Lower lobe of right lung (tissue), 2 donors: ENCODE measurements at regions not wholly inside any gene's neighbourhood (a gene's known extent, or its start where the extent isn't known, plus 50 kb on each side); places are given as distances from the start of the nearest gene placed in this dataset.

Experiments
- ATAC-seq, 2 donors: fragments of 200-7000 bp; cut with Tn5 transposase; one replicate each; pipeline ENCODE4 v1.9.1; 2020 to 2022; ENCODE audit warnings: mild to moderate bottlenecking in 2 of 2, moderate library complexity in 2 of 2
- DNase-seq: peaks from one replicate; pipeline ENCODE4 v3.0.0-alpha.2; 2020
- H3K27ac ChIP-seq: fragments of 200-600 bp; one replicate; pipeline ENCODE4 v1.8.0; 2022
- H3K27me3 ChIP-seq: fragments of 200-600 bp; one replicate; pipeline ENCODE4 v1.8.0; 2022; ENCODE audit warnings: low read depth
- H3K36me3 ChIP-seq: fragments of 200-600 bp; one replicate; pipeline ENCODE4 v1.8.0; 2022; ENCODE audit warnings: mild to moderate bottlenecking
- H3K4me1 ChIP-seq: fragments of 200-600 bp; one replicate; pipeline ENCODE4 v1.8.0; 2022
- H3K4me3 ChIP-seq: fragments of 200-600 bp; one replicate; pipeline ENCODE4 v1.8.0; 2022; ENCODE audit warnings: mild to moderate bottlenecking
- H3K9me3 ChIP-seq: fragments of 200-600 bp; one replicate; pipeline ENCODE4 v1.8.0; 2022
- CTCF ChIP-seq: fragments of 200-600 bp; IDR thresholded peaks from one replicate; pipeline ENCODE4 v1.8.0; 2022; ENCODE audit warnings: antibody characterized with exemption, mild to moderate bottlenecking
- intact Hi-C: fragments of 100-400 bp; cut with DNase I; formaldehyde crosslinking; loops from one replicate; pipeline ENCODE4 v1.11.0; 2022
- donor health status: DM: no; HTN: yes; CAD: no; lungs with severe emphysema.

- ATAC-seq (no peak), DNase-seq (no peak)
- no peaks in the 10 kb centered on the region for H3K27me3 ChIP-seq
- H3K9me3 ChIP-seq, result no peaks in the 10 kb centered on the region
- TF ChIP-seq CTCF, result no peak
- H3K4me3 ChIP-seq, result no peak overlapping the region
- no peak overlapping the region for H3K27ac ChIP-seq
- H3K4me1 ChIP-seq, result no peaks in the 10 kb centered on the region
- intact Hi-C loops, result no loop called here
- H3K36me3 ChIP-seq, result no peaks in the 10 kb centered on the region
Measured at GRCh38 chr18:56481751-56482150, 156.6 kb downstream of the TXNL1 start.

GRCh38 chr18:56479841-56480240 is 158.6 kb downstream of the TXNL1 start:
- Histone ChIP-seq H3K9me3 (no peaks in the 10 kb centered on the region), H3K4me1 (no peaks in the 10 kb centered on the region), H3K27ac (no peak overlapping the region), H3K4me3 (no peak overlapping the region), H3K36me3 (no peaks in the 10 kb centered on the region), H3K27me3 (no peaks in the 10 kb centered on the region)
- DNase-seq (no peak), ATAC-seq (no peak)
- intact Hi-C loops, result no loop called here
- TF ChIP-seq CTCF, result no peak

- H3K4me3 ChIP-seq, result no peak overlapping the region
- H3K4me1 ChIP-seq, result no peaks in the 10 kb centered on the region
- ATAC-seq, result no peak
- H3K27me3 ChIP-seq, result no peaks in the 10 kb centered on the region
- intact Hi-C loops, result no loop called here
- H3K27ac ChIP-seq, result no peak overlapping the region
- H3K9me3 ChIP-seq, result no peaks in the 10 kb centered on the region
- no peaks in the 10 kb centered on the region for H3K36me3 ChIP-seq
- no peak for DNase-seq
- no peak for TF ChIP-seq CTCF
Measured at GRCh38 chr18:56475250-56475649, 163.1 kb downstream of the TXNL1 start.

GRCh38 chr18:56473400-56474024 is 164.9 kb downstream of the TXNL1 start:
- DNase-seq (no peak), ATAC-seq (peak in 1 of 2 donors; percentile 61)
- H3K36me3 ChIP-seq, result no peaks in the 10 kb centered on the region
- intact Hi-C loops, result no loop called here
- H3K4me1 ChIP-seq, result no peaks in the 10 kb centered on the region
- H3K9me3 ChIP-seq, result no peaks in the 10 kb centered on the region
- no peak overlapping the region for H3K4me3 ChIP-seq
- no peaks in the 10 kb centered on the region for H3K27me3 ChIP-seq
- no peak for TF ChIP-seq CTCF
- H3K27ac ChIP-seq, result no peak overlapping the region

GRCh38 chr18:56470406-56471351 is 167.7 kb downstream of the TXNL1 start:
- Histone ChIP-seq H3K36me3 (no peaks in the 10 kb centered on the region), H3K27ac (no peak overlapping the region), H3K4me1 (no peaks in the 10 kb centered on the region), H3K27me3 (no peaks in the 10 kb centered on the region), H3K9me3 (no peaks in the 10 kb centered on the region), H3K4me3 (no peak overlapping the region)
- ATAC-seq (no peak), DNase-seq (no peak)
- TF ChIP-seq CTCF, result no peak
- intact Hi-C loops, result no loop called here
